ENCODE measurements at regions not wholly inside any gene's neighbourhood (a gene's known extent, or its start where the extent isn't known, plus 50 kb on each side); places are given as distances from the start of the nearest gene placed in this dataset.
"Not testable (repeated sequence)": the region's sequence is repeated elsewhere in the genome, so short reads cannot be mapped to it uniquely, and the experiment has no call there.

DNA sequence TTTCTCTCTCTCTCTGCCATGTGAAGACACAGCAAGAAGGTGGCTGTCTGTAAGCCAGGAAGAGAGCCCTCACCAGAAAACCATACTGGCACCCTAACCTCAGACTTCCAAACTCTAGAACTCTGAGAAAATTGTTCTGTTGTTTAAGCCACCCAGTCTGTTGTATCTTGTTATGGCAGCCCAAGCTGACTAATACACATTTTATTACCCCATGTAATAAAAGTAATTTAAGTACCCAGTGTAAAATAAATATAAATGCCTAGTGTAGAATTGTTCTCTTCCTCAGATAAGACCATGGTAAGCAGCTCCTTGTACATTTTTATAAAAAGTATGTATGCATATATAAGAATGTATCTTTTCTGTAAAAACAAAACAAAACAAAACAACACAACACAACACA, 119.7 kb downstream of the DTL start:
- no peak for DNase-seq

- DNase-seq, result no peak
Measured at GRCh38 chr1:212157252-212157651, 121.7 kb downstream of the DTL start.

DNA sequence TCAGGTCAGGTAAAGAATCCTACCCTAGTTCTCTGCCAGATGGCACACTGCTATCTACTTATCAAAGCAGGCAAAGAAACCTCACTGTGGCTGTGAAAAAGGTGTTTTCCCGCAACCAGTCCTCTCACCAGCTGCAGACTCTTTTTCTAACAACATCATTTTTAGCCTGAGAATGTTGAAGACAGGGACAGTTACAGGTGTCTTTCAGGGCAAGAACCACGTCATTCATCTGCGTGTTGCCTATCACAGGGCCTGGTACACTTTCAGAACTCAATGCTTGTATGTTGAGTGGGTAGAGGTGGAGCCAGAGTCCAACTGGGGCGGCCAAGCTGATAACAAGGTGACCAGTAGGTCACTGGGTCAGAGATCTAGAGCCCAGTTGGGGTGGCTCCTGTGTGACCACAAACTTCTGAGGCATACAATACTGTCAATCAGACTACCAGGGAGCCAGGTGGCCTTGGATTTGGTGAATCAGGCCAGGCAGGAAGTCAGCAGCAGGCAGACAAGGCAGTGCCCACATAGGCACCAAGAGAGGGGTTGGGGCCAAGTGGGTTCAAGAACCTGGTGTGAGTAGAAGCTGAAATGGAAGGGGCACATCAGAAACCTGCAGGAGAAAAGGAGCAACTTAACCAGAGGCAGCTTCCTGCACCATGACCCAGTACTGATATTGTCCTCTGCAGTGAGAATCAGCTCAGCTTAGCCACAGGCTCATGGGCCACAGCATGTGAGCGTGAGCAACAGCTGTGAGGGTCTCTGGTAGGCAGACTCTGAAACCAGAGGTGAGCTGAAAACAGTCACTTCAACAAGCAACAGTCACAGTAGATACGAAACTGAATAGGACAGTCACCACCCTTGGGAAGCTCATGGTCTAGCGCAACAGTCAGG, 123.6 kb downstream of the DTL start:
- no peak for DNase-seq

GRCh38 chr1:212161231-212161781, 123.9 kb upstream of the PPP2R5A start:
- peak; percentile 46 for DNase-seq

DNA sequence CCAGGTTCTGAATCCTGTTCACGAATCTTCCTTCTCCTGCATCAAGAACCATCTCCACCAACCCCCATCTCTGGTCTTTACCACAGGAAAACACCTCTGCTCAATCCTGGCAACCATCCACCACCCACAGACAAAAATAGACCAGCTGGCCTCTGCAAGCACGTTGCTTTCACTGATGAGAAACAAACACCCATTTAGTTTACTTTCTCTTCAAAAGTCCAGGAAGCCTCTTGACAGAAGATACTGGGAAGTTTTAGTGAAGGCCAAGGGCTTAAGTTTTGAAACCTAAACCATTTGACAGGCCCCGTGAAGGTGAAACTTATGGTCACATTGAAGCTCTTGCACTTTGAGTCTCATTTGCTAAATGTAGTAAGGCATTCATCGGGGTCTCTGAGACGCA, 122.6 kb upstream of the PPP2R5A start:
- DNase-seq, result peak; percentile 21

DNA sequence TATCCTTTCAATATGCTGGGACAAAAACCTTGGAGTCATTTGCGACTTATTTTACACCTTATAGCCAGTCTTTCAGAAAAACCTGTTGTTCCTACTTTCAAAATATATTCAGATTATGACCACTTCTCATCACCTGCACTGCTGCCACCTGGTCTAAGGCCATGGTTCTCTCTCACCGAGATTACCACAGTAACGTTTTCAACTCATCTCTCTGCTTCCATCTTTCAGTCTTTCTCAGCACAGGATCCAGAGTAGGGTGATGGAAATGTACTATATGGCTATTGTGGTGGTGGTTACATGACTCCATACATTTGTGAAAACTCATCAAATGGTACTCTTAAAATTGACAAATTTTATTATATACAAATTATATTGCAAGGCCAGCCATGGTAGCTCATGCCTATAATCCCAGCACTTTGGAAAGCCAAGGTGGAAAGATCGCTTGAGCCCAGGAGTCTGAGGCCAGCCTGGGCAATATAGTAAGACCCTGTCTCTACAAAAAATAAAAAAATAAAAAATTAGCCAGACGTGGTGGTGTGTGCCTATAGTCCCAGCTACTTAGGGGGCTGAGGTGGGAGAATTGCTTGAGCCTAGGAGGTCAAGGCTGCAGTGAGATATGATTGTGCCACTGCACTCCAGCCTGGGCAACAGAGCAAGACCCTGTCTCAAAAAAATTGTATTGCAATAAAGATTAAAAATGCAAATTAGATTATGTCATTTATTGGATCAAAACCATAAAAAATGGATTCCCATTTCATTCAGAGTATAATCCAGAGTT, 120.9 kb upstream of the PPP2R5A start:
- DNase-seq, result no peak

- DNase-seq, result no peak
Measured at GRCh38 chr1:212166244-212166643, 119.0 kb upstream of the PPP2R5A start.

- DNase-seq, result no peak
Measured at GRCh38 chr1:212166644-212167043, 118.6 kb upstream of the PPP2R5A start.

DNA sequence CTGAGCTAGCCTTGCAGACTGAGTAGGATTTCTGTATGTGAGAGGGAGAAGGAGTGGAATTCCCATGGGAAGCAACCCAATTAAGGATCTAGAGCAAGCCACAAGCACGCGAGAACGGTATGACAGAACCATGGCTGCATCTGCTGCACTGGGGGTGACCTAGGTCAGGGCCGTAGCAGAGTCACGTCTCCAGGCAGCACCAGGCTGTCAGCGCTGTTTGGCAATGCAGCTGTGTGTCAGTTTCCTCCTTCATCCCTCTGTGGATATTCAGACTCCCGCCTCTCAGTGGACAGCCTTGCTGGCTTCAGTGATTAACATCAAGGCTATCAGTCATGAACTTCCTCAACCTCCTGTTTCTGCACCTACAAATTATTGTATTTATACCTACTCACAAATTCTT, 118.1 kb upstream of the PPP2R5A start:
- DNase-seq, result no peak

DNA sequence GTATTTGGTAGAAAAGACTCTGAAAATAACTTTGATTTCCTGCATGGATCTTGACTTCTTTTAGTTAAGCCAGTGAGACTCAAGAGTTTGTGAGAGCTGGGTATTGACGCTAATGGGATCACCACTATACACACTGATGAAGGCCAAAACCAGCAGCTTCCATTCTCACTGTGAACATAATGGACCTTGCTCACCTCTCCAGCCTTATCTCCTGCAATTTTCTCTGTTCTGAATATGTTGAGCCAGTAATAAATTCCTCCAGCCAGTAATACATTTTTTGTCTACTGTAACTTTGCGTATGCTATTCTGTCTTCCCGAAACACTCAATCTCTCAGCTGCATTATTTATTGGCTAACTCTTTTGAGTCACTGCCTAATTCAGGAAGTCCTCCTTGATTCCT, 111.6 kb upstream of the PPP2R5A start:
- no peak for DNase-seq

DNA sequence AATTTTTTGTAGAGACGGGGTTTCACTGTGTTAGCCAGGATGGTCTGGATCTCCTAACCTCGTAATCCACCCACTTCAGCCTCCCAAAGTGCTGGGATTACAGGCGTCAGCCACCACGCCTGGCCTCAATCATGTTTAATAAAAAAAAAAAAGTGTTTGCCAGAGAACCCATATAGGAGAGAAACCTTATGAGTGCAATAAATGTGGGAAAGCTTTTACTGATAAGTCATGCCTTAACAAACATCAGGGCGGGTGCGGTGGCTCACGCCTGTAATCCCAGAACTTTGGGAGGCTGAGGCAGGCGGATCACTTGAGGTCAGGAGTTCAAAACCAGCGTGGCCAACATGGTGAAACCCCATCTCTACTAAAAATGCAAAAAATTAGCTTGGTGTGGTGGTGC, 110.9 kb upstream of the PPP2R5A start:
- DNase-seq, result not testable (repeated sequence)

GRCh38 chr1:212177542-212177941, 107.7 kb upstream of the PPP2R5A start:
- no peak for DNase-seq

DNA sequence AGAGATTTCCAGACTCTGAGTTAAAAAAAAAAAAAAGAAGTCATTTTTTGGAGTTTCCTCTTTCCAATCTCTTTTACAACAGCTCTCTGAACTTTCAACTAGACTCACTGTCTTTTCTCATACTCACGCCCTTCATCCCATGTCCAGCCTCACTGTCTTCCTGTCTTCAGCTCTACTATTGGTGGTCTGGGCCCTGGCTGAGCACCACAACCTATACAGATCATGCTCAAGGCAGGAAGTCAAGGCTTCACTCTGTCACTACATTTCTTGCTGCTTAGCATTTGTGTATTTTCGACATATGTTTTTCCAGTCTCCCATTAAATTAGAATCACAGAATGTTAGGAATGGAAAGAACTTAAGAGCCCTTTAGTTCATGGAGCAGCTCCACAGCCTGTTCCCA, 106.4 kb upstream of the PPP2R5A start:
- no peak for DNase-seq

DNA sequence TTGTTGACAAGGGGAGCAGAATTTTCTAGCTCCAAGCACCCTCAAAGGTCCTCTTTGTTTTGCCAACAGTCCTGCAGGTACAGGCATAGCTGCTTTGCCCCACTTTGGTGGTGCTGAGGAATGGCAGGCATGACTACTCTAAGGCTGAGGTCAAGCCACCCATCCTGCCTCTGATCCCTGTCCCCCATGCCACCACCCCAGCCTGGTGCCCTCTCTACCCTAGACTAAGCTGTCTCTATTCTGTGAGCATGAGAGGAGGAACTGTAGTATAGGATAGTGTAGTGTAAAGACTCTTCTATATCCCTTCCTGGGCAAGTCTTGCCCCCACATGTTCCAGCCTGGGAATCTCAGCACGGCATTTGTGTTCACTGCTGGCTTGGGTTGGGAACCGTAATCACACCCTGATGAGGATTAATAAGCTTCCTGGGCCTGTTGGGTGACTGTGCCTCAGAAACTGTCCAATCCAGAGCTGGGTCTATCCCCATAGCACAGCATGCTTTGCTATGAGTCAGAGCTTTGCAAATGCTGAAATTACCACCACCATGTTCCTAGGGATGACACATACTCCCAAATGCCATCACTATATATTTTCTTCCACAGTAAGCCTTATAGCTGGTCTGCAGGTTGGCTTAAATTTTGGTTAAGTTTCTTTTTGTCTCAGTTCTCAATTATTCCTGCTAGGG, 105.7 kb upstream of the PPP2R5A start:
- DNase-seq, result no peak

- no peak for DNase-seq
Measured at GRCh38 chr1:212181015-212181882, 104.0 kb upstream of the PPP2R5A start.

DNA sequence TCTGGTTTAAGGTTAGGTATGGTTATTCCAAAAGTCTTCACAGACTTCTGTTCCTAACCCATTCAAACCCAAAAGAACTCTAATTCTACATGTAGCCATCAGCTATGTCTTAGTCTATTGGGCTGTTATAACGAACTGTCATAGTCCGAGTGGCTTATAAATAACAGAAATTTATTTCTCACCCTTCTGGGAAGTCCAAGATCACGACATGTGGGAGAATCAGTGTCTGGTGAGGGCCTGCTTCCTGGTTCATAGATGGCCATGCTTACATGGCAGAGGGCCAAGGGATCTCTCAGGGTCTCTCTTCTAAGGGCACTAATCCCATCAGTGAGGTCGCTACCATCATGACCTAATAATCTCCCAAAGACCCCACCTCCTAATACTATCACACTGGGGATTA, 103.0 kb upstream of the PPP2R5A start:
- DNase-seq, result no peak

- no peak for DNase-seq
Measured at GRCh38 chr1:212182579-212182978, 102.6 kb upstream of the PPP2R5A start.

DNA sequence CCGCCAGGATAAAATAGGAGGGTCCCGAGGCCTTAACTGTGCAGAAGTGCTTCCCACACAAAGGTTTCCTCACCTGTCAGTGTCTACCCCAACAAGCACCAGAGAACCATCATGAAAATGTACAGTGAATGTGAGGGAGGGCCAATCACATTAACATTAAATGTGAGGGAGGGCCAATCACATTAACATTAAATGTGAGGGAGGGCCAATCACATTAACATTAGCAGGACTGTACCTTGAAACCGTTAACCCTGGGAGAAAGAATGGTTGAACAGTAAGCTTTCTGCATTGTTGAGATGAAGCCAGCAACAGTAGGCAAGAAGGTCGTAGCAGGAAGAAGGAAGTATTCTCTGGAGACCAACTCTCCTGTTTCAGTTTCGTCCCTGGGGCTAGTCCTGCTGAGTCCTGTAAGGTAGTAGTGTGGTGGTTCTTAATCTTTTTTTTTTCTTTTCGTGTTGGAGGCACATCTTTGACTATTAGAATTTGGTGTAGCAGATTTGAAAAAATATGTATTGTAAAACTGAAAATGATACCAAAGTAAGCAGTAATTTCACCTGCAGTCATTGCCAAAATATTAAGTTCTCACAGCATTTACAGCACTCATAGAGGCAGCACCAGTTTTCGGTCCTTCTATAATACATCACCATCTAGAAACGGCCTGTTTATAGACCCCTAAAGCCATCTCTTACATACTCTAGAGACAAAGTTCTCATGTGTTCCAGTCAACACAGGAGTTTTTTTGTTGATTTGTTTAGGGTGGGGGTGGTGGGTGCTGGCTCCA, 98.6 kb upstream of the PPP2R5A start:
- peak; percentile 31 for DNase-seq

- peak; percentile 30 for DNase-seq
Measured at GRCh38 chr1:212188599-212189351, 96.4 kb upstream of the PPP2R5A start.

- no peak for DNase-seq
Measured at GRCh38 chr1:212189352-212189738, 95.9 kb upstream of the PPP2R5A start.

DNA sequence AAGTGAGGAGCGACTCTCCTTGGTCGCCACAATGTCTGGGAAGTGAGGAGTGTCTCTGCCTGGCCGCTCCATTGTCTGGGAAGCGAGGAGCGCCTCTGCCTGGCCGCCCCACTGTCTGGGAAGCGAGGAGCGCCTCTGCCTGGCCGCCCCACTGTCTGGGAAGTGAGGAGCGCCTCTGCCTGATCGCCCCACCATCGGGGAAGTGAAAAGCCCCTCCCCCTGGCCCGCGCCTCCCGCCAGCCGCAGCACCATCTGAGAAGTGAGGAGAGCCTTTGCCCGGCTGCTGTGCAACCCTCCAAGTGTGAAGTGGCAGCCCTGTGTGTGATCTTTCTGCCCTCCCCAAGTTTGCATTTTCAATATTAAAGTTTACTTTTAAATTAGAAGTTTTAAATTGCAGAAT, 95.0 kb upstream of the PPP2R5A start:
- no peak for DNase-seq
